DMS114 treated with DMSO at 0.1 percent for 48 hours (cell line): ENCODE measurements at regions not wholly inside any gene's neighbourhood (a gene's known extent, or its start where the extent isn't known, plus 50 kb on each side); places are given as distances from the start of the nearest gene placed in this dataset.

Source experiments
- DNase-seq: peaks from one replicate; lab custom pipeline; 2025; ENCODE audit not compliant: unreplicated experiment; lab: John Stamatoyannopoulos, UW

GRCh38 chr11:15865212-15865987, 490.9 kb downstream of the SOX6 start:
- no peak for DNase-seq

GRCh38 chr11:15867871-15868270, 488.5 kb downstream of the SOX6 start:
- DNase-seq = no peak

DNA sequence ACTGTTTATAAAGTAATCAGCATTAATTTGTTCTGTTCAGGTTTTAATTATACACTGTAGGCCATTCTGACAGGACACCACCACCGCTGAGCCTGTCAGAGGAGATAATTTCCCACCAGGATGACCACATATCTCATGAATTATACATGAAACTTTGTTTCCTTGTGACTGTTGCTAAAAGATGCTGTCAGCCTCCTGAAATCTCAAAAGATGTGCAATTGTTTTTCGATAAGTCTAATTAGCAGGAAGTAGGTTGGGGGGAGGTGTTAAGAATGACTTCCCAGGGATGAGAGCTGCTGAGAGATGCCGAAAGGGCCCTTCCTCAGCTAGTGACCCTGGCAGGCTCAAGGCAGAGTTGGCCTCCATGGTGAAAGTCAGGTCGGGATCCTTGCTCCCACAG, 485.4 kb downstream of the SOX6 start:
- DNase-seq = no peak

DNA sequence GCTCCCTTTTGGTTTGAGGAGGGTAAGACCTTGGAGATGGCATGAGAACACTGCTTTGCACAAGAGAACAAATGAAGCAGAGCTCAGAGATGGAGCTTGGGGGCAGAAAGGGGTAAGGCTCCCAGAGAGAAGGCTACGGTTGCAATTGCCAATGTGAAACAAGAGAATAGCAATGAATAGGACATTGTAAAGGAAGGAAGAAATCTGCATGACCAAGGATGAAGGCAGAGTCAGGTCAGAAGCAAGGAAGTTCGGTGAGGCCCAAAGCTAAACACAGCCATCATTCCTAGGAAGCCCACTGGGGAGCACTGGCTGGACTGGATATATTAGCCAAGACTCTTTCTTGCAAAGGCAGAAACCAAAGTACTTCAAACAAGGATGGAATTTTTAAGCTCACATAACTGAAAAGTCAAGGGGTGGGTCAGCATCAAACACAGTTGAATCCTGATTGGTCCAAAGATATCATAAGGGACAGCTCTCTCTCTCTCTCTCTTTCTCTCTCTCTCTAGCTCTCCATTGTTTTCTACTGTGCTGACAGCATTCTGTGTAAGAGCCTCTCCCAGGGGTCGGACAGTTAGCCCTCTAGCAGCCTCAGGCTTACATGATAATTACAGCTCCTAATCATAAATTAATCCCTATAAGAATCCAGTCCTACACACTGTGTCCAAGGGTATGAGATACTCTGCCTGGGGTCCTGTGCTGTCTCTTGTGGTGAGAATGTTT, 484.3 kb downstream of the SOX6 start:
- DNase-seq = no peak

GRCh38 chr11:15873501-15873900, 482.8 kb downstream of the SOX6 start:
- DNase-seq = no peak

- no peak for DNase-seq
Observed at GRCh38 chr11:15874704-15875103, 481.6 kb downstream of the SOX6 start.

GRCh38 chr11:15875393-15875792, 481.0 kb downstream of the SOX6 start:
- no peak for DNase-seq

DNA sequence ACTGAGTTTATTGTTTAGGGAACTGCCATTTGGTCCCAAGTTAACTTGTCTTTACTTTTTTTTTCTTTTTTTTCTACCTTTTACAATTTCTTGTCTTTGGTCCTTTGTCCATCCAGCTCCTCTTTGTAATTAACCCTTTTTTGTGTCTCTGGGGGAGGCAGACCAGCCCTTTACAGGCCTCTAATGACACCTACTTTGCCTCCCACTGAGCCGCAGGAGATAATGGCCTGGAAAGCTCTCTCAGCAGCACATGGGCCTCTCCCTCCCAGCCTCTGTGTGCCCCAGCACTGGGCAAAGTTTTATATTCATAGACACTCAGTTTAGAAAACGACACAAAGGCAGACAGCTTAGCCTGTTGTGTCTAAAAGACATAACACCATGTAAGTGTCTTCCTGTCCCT, 480.4 kb downstream of the SOX6 start:
- DNase-seq = no peak

- no peak for DNase-seq
Observed at GRCh38 chr11:15878756-15879155, 477.6 kb downstream of the SOX6 start.

- no peak for DNase-seq
Observed at GRCh38 chr11:15880291-15880690, 476.1 kb downstream of the SOX6 start.

DNA sequence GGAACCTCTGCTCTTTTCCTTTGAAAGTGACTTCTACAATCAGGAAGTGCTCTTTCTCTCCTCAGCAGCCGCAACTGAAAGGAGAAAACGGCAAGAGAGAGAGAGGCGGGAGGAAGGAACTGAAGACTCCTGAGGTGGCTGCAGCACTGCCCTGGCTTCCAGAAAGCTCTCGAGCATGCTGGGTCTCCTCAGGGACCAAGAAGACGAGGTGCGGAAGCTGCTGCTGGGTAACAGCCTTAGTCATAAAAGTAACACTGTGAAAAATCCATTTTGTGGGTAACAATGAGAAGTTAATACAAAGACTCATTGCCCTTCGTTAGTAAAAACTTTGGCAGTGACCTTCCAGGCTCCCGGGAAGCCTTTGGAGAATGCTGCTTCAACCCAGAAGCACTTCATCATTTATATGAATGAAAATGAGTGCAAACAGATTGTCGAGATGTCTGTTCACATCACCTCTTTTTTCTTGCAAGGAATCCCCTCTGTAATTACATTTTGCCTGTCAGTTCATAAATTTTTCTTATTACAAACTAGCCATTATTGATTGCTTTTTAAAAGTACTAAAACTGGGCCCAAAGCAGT, 473.4 kb downstream of the SOX6 start:
- no peak for DNase-seq

DNA sequence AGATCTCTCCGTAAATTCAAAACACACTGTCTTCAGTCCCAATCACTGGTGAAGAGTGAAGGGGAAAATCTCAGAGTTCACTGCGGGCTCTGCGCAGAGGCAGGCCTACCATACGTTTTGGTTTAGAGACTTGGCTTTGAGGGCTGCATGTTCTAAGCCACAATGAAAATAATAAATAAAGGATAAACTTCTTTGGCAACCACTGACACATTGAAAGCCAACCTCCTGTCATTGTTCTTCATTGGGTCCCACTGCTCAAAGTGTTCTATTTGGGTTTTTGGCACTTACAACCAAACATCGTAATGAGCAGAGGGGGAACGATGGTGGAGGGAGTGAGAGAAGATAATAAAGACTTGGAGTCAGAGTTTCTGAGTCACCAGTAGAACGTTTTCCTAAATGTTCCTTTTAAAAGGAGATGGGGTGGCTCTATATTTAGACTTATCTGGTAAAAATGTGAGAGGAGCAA, 472.9 kb downstream of the SOX6 start:
- no peak for DNase-seq

DNA sequence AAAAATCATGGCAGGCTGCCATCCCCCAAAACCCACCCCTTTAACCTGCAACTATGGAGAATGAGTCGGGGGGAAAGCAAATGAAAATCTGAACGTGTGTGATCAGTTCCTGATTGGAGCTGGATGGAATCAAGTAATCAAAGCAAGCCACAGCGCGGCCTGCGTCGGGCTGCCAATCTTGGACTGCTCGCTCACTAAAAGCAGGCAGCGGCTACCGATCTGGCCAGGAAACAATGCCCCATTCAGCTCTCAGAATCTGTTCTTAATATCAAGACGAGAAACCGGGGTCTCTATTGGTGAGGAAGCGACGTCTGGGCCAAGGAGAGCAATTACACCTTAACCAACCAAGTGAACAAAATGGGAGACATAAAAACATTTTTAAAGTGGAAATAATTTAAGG, 472.2 kb downstream of the SOX6 start:
- no peak for DNase-seq

DNA sequence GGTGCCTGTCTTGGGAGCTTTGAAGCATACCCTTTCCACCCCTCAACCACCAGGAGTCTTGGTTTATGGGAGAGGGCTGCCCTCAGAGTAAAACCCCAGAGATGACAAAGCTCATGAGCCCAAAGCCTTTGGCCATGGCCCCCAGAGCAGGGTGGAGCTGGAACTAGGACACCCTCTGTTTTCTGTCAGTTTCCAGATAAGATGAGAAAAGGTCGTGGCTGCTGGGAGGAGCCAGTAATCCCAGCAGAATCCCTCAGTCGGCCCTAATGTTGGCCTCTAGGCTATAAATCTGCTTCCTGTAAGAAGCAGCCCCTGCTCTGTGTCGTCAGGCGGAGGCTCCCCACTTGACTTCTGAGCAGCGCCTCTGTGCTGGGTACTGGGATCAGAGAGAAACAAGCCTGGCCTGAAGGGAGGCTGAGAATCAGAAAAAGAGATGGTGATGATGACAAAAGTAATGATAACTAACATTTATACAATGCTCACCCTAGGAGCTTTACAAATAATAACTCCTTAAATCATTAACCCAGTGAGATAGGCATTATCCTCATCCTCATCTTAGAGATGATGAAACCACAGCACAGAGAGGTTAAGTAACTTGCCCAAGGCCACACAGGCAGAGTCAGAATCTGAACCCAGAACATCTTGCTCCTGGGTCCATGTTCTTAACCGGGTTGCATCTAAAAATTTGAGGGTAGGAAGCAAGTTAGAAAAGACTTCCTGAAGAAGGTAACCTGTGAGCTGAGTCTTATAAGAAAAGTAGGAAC, 471.4 kb downstream of the SOX6 start:
- no peak for DNase-seq

DNA sequence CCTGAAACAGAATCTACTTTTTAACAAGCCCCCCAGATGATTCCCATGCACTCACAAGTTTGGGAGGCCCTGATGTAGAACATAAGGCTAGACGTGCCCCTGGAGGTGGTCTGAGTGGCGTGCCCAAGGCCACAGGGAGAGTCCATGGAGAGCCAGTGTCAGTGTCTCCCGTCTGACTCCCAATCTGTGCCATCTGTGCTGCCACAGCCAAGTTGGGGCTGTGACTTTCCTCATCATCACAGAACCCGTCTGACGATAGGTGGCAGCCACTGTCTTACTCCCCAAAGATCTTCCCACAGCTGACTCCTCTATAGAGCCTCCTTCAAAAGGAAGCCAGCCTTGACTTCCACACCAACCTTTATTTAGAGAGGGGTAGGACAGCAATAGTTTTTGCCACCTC, 470.5 kb downstream of the SOX6 start:
- DNase-seq = no peak

DNA sequence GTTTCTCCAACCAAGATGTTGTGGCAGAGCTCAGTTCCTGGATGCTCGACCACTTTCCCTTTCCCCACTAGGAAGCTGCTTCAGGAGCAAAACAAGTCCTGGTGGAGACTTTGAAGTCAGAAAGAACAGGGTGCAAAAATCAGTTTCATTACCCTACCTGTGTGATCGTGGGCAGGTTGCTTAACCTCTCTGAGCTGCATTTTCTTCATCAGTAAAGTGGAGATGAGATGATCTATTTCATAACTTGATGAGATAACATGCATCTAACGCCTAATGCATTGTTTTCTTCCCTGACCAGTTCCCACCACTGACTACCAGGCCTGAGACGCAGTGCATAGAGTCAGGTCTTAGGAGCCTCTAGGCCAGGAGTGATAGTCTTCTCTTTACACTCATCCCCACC, 470.0 kb downstream of the SOX6 start:
- DNase-seq = no peak

GRCh38 chr11:15886866-15887265, 469.5 kb downstream of the SOX6 start:
- no peak for DNase-seq

DNA sequence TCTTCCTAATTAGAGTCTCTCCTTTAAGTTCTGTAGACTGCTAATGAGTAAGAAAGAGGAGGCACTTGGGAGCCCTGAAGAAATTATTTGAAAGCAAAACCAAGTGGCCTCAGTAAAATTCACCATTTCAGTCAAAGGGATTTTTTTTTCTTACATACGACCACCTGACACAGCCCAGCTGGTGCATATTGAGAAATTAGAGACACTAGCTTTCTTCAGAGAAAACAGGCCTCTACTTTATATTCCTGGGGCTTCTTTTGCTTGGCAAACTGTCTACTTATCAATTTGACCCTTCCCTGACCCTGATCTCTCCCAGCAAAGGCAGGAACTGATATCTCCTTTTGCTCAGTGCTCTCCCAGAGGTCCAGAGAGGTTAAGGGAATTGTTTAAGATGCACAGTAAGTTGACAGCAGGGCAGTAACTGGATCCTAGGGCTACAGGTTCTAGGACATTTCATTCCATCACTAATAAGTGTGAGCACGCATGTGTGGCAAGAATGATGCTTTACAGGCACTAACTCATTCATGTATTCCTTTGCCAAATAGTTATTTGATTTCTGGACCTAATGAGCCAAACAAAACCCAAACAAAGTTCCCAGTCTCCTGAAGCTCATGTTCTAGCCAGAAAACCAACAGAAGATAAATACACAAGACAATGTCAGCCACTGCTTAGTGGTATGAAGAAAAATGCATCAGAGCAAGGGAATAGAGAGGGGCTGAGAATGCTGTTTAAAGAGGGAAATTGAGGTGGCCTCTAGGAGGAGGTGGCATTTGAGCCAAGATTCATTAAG, 467.6 kb downstream of the SOX6 start:
- no peak for DNase-seq

- no peak for DNase-seq
Observed at GRCh38 chr11:15889363-15890030, 466.8 kb downstream of the SOX6 start.
